AG04449 (cell line): ENCODE measurements at regions not wholly inside any gene's neighbourhood (a gene's known extent, or its start where the extent isn't known, plus 50 kb on each side); places are given as distances from the start of the nearest gene placed in this dataset.

Experiments
- CTCF ChIA-PET: fragments of 350-600 bp; formaldehyde crosslinking; extraction: SDS; loops from one replicate; lab custom pipeline; 2021; ENCODE audit warnings: antibody characterized with exemption; lab: Yijun Ruan, JAX
- POLR2A ChIA-PET: fragments of 400-600, 350-600 bp; formaldehyde crosslinking; extraction: SDS; loops from one replicate; lab custom pipeline; 2020; ENCODE audit warnings: antibody characterized with exemption, inconsistent platforms; lab: Yijun Ruan, JAX
- DNase-seq: peaks from one replicate; pipeline ENCODE4 v3.0.0-alpha.2; 2010; ENCODE audit warnings: low read depth, low spot score
- H3K4me3 ChIP-seq: 2 replicates; pipeline ENCODE4 v1.5.1; 2011; ENCODE audit warnings: low read depth, mild to moderate bottlenecking, control low read depth, low read length
- TF ChIP-seq, protein P1 (sequence below): IDR thresholded peaks from one replicate; pipeline ENCODE4 v1.5.1; 2011; ENCODE audit warnings: mild to moderate bottlenecking, moderate library complexity, low read length, control low read depth, inconsistent platforms; ENCODE audit not compliant: insufficient read depth; ENCODE audit errors: missing control alignments

DNA sequence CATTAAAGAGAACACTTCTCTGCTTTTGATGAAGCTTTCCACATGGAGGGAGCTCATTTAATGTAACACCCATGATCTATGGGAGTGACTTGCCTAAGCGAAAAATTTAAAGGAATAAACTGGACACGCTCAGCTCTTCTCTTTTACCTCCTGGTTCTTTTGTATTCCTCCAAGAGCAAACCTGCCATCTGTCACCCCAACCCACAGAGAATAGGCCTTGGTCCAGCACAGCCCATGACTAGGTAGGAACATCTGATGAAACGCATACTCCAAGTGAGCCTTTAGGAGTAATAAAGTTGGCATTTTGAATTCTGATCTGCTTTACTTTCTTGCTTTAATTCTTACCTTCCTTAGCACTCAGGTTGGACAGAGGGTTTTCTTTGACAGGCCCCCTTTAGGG, 389.0 kb downstream of the HNRNPD start:
- TF ChIP-seq, protein P1, sequence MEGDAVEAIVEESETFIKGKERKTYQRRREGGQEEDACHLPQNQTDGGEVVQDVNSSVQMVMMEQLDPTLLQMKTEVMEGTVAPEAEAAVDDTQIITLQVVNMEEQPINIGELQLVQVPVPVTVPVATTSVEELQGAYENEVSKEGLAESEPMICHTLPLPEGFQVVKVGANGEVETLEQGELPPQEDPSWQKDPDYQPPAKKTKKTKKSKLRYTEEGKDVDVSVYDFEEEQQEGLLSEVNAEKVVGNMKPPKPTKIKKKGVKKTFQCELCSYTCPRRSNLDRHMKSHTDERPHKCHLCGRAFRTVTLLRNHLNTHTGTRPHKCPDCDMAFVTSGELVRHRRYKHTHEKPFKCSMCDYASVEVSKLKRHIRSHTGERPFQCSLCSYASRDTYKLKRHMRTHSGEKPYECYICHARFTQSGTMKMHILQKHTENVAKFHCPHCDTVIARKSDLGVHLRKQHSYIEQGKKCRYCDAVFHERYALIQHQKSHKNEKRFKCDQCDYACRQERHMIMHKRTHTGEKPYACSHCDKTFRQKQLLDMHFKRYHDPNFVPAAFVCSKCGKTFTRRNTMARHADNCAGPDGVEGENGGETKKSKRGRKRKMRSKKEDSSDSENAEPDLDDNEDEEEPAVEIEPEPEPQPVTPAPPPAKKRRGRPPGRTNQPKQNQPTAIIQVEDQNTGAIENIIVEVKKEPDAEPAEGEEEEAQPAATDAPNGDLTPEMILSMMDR, result no peak
- ChIA-PET POLR2A (no interaction called here), CTCF (no interaction called here)
- DNase-seq, result no peak
- H3K4me3 ChIP-seq, result no peak overlapping the region

DNA sequence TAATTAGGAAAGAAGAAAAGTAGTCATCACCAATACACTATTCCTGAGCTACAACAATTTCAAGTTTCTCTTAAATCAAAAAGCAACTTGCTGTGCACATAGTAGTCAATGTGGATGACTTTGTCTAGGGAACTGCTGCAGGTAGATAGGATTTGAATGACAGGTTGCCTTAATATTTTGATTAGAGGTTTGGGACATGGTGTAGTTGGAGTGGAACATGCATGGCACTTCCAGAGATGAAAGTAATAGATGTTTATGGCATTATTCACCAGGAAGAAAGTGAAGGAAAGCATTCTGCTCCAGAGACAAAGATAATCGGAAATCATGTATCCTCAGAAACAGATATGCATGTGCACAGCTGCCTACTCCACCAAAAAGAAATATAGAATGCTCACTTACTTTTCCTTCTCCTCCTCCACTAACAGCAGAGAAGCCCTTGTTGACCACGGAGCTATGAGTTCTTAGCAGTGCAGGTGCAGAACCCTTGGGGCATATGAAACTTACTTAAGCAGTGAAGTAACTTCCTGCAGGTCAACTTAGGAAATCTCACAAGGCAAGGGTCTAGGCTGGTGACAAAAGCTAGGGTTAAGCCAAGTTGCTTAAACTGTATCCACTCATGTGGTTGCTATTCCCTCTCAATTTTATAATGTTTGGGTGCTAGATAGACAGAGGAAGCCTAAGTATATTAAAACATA, 390.8 kb downstream of the HNRNPD start:
- CTCF ChIA-PET, result no interaction called here

DNA sequence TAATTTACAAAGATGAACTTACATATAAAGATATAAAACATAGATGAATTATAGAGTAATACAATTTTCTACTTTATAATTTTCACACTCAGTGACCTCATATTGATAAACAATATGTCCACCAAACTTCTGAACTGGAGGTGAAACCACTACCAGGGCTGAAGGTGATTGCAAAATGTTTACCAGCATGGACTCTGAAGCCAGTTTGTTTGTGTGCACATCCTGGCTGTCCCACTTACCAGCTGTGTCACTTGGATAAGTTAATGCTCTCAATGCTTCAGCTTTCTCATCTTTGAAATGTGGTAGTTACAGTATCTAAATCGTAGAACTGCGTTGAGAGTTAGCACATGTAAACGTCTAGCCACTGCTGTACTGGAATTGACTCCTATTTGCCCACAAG, 392.6 kb downstream of the HNRNPD start:
- TF ChIP-seq, protein P1, result no peak
- H3K4me3 ChIP-seq, result no peak overlapping the region
- ChIA-PET POLR2A (no interaction called here), CTCF (no interaction called here)
- no peak for DNase-seq

More for the DNA sequence above, 390.8 kb downstream of the HNRNPD start:
- TF ChIP-seq, protein P1, result no peak
- no peak for DNase-seq
- POLR2A ChIA-PET, result no interaction called here
- H3K4me3 ChIP-seq, result no peak overlapping the region

DNA sequence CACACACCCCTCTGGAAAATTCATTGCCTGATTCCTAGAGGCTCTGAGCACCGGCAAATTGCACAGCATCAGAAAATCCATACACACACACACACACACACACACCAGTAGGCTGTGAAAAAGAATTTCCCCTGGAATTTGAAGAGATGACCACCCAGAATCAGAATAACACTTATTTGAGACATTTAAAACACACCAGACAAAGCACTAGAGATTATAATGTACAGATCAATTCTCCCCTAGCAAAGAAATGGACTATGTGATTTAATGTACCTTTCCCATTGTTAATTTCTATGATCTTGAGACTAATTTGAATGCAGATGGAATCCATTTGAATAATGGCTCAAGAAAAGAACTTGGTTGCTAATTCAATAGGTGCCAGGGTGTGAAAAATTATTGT, 399.3 kb downstream of the HNRNPD start:
- no peak overlapping the region for H3K4me3 ChIP-seq
- DNase-seq, result no peak
- POLR2A ChIA-PET, result no interaction called here
- CTCF ChIA-PET, result no interaction called here
- TF ChIP-seq, protein P1, result no peak

DNA sequence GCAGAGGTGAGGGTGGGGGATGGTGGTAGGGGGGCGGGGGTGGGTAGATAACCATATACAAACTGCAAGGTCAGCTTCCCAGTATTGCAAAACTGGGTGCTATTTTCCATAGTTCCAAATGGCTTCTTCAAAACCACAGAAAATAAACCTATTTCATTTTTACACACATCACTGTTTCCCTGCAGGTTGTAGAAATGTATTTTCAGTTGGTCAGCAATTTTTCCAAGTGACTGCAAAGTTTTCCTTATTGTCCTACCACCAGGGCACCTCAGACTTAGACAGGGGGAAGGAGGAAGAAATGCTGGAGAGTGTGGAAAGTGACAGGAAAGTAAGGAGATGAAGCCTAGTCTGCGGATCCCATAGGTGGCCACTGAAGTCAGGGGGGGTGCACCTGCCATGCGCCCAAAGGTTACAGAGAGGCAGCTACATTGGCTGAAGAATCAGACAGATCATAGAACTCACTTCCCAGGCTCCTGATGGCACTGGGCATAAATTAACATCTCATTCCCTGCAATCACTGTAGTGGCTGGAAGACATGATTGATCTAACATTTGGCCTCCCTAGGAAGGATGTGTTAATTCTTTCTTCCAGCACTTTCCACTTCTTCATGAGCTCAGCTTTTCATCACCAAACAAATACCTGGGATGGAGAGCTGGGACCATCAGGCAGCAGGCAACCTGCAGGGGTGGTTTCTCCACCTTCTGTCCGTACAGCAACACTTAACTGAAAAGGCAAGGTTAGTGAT, 402.0 kb downstream of the HNRNPD start:
- ChIA-PET POLR2A (no interaction called here), CTCF (no interaction called here)
- no peak for DNase-seq
- no peak overlapping the region for H3K4me3 ChIP-seq
- TF ChIP-seq, protein P1, result no peak

DNA sequence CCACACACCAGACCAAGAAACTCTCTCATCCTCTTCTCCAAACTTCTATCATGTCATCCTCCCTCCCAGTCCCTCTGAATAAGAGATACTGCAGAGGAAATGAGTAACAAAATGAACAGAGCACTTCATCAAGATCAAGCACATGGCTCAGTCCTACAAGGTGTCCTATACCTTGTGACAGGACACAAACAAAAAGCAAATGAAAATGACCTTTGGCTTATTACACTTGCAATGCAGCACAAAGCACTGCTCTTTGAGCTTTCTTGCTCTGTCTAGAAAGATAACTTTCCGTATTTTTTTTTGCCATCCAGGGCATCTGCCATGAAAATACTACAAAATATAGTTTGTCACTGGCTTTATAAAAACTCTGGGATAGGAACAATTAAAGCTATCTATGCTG, 402.7 kb downstream of the HNRNPD start:
- CTCF ChIA-PET, result no interaction called here

More for the DNA sequence above, 402.7 kb downstream of the HNRNPD start:
- DNase-seq, result no peak
- POLR2A ChIA-PET, result no interaction called here
- TF ChIP-seq, protein P1, result no peak
- H3K4me3 ChIP-seq, result no peak overlapping the region
